ENCODE measurements at regions not wholly inside any gene's neighbourhood (a gene's known extent, or its start where the extent isn't known, plus 50 kb on each side); places are given as distances from the start of the nearest gene placed in this dataset.

- Mint-ChIP-seq H3K36me3 (ENCODE audit: low read depth) (no peaks in the 10 kb centered on the region), H3K4me1 (no peaks in the 10 kb centered on the region), H3K4me3 (no peak overlapping the region), H3K27ac (no peak overlapping the region), H3K27me3 (peaks cover 14% of the 10 kb centered on the region), H3K9me3 (ENCODE audit: low read depth) (peaks cover 2% of the 10 kb centered on the region)
- ATAC-seq (no peak), DNase-seq (no peak)
- POLR2A ChIA-PET, result no interaction called here
- CTCF ChIA-PET, result interaction anchor here (1.8 kb wide), 1 partner anchor 9 kb away, joined by 6 read pairs; no protein-coding TSS in a partner anchor
- intact Hi-C loops (cut with DNase I, micrococcal nuclease), result no loop called here
These were observed 179.3 kb downstream of the GALC start for GRCh38 chr14:87813686-87814085.

DNA sequence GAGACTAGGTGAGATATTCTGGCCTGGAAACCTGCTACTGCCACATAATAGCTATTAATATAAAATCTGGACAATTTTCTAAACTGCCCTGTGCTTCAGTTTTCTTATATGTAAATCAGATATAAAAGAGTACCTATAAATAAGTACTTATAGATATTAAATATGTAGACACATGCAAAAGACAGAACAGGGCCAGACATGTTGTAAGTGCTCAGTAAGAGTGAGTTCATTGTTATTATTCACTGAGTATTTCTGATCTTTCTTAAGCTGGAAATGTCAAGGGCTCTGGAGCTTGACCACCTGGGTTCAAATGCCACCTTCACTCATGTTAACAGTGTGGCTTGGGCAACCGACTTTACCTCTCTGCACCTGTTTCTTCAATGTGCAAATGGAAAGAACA is 179.8 kb downstream of the GALC start:
- no peaks in the 10 kb centered on the region for H3K4me1 Mint-ChIP-seq
- ChIA-PET POLR2A (no interaction called here), CTCF (interaction anchor here (1.8 kb wide), 1 partner anchor 8 kb away, joined by 6 read pairs; no protein-coding TSS in a partner anchor)
- intact Hi-C loops (cut with DNase I, micrococcal nuclease), result no loop called here
- H3K9me3 Mint-ChIP-seq (ENCODE audit: low read depth), result peaks cover 2% of the 10 kb centered on the region
- H3K27ac Mint-ChIP-seq, result no peak overlapping the region
- no peaks in the 10 kb centered on the region for H3K36me3 Mint-ChIP-seq (ENCODE audit: low read depth)
- H3K4me3 Mint-ChIP-seq, result no peak overlapping the region
- DNase-seq (no peak), ATAC-seq (no peak)
- peaks cover 9% of the 10 kb centered on the region for H3K27me3 Mint-ChIP-seq

GRCh38 chr14:87811246-87811645 is 181.7 kb downstream of the GALC start:
- DNase-seq (no peak), ATAC-seq (no peak)
- no peak overlapping the region for H3K27ac Mint-ChIP-seq
- no peaks in the 10 kb centered on the region for H3K36me3 Mint-ChIP-seq (ENCODE audit: low read depth)
- no peaks in the 10 kb centered on the region for H3K4me1 Mint-ChIP-seq
- H3K4me3 Mint-ChIP-seq, result no peak overlapping the region
- CTCF ChIA-PET, result no interaction called here
- intact Hi-C loops (cut with DNase I, micrococcal nuclease), result no loop called here
- POLR2A ChIA-PET, result interaction anchor here (0.6 kb wide), 1 partner anchor 109 kb away, joined by 3 read pairs; no protein-coding TSS in a partner anchor
- peaks cover 6% of the 10 kb centered on the region for H3K27me3 Mint-ChIP-seq
- H3K9me3 Mint-ChIP-seq (ENCODE audit: low read depth), result no peaks in the 10 kb centered on the region

- Mint-ChIP-seq H3K9me3 (ENCODE audit: low read depth) (no peaks in the 10 kb centered on the region), H3K27me3 (peaks cover 6% of the 10 kb centered on the region), H3K36me3 (ENCODE audit: low read depth) (no peaks in the 10 kb centered on the region), H3K27ac (no peak overlapping the region), H3K4me3 (no peak overlapping the region), H3K4me1 (no peaks in the 10 kb centered on the region)
- no peak for DNase-seq
- no peak for ATAC-seq
- POLR2A ChIA-PET, result no interaction called here
- CTCF ChIA-PET, result interaction anchor here (1.1 kb wide), 1 partner anchor 8 kb away, joined by 3 read pairs; no protein-coding TSS in a partner anchor
- intact Hi-C loops (cut with DNase I, micrococcal nuclease), result no loop called here
These were observed 182.3 kb downstream of the GALC start for GRCh38 chr14:87810711-87811110.

DNA sequence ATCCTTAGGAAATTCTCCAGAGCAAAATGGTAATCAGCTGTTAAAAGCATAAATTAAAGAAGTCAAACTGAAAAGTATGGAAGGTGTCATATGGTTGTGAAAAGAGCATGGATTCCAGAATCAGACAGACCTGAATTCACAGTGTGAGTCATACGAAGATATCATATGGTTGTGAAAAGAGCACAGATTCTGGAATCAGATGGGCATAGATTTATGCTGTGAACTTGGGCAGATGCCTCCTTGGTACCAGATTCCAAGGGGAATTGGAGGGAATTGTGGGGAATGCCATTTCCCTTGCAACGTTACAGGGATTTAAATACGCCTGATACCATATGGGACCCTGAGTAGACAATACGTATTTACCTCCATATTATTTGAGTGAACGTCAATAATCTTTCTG is 183.7 kb downstream of the GALC start:
- ATAC-seq (no peak), DNase-seq (no peak)
- ChIA-PET CTCF (interaction anchor here (0.6 kb wide), 1 partner anchor 203 kb away, joined by 3 read pairs; no protein-coding TSS in a partner anchor), POLR2A (no interaction called here)
- intact Hi-C loops (cut with DNase I, micrococcal nuclease), result no loop called here
- Mint-ChIP-seq H3K27ac (no peak overlapping the region), H3K9me3 (ENCODE audit: low read depth) (no peaks in the 10 kb centered on the region), H3K4me3 (no peak overlapping the region), H3K36me3 (ENCODE audit: low read depth) (no peaks in the 10 kb centered on the region), H3K27me3 (peaks cover 2% of the 10 kb centered on the region), H3K4me1 (no peaks in the 10 kb centered on the region)

DNA sequence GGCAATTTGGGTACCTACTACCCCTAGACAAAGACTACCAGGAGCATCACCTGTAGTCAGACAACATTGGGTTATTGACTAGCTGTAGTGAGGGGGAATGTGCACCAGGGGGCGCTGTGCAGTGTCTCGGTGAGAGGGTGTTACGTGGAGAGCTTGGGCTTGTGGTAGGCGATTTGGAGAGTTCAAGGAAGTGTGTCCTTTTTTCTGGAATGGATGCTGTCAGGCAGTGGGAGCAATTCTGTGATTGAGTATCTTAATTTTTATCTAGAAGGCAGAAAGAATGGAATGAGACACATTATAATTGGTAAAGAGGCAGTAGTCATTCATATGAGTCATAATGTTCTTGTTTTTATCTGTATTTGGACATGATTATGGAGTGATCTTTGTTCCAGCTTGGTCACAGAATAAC is 187.7 kb downstream of the GALC start:
- ChIA-PET CTCF (interaction anchor here (0.7 to 4.7 kb wide), 12 partner anchors 8 to 93 kb away, joined by 3 to 68 read pairs (median 4); no protein-coding TSS in a partner anchor), POLR2A (no interaction called here)
- H3K36me3 Mint-ChIP-seq (ENCODE audit: low read depth), result no peaks in the 10 kb centered on the region
- DNase-seq, result peak; percentile 77
- peak; percentile 72 for ATAC-seq
- no peak overlapping the region for H3K4me3 Mint-ChIP-seq
- no peaks in the 10 kb centered on the region for H3K9me3 Mint-ChIP-seq (ENCODE audit: low read depth)
- no peak overlapping the region for H3K27ac Mint-ChIP-seq
- H3K27me3 Mint-ChIP-seq, result peaks cover 7% of the 10 kb centered on the region
- intact Hi-C loops (cut with DNase I, micrococcal nuclease), result loop anchor here (1.0 kb wide), 1 partner anchor 91 kb away; no protein-coding TSS in a partner anchor
- H3K4me1 Mint-ChIP-seq, result no peaks in the 10 kb centered on the region

DNA sequence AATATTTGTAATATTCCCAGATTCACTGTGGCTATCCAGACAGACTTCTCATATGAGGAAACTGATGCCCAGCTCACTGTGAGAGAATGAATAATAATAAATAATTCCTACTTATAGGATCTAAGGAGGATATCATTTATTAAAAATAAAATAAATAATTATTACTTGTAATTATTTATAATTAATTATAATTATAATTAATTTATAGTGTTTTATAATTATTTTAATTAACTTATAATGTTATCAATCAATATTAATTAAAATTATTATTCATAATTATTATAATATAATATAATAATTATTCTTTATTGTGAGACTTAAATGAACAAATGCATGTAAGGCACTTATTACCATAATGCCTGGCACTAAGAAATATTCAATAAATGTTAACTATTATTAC is 192.8 kb downstream of the GALC start:
- H3K9me3 Mint-ChIP-seq (ENCODE audit: low read depth), result no peaks in the 10 kb centered on the region
- ATAC-seq (no peak), DNase-seq (no peak)
- no peak overlapping the region for H3K27ac Mint-ChIP-seq
- peaks cover 11% of the 10 kb centered on the region for H3K27me3 Mint-ChIP-seq
- H3K4me3 Mint-ChIP-seq, result no peak overlapping the region
- ChIA-PET CTCF (interaction anchor here (2.0 kb wide), 1 partner anchor 368 kb away, joined by 4 read pairs; no protein-coding TSS in a partner anchor), POLR2A (no interaction called here)
- H3K4me1 Mint-ChIP-seq, result no peaks in the 10 kb centered on the region
- intact Hi-C loops (cut with DNase I, micrococcal nuclease), result no loop called here
- no peaks in the 10 kb centered on the region for H3K36me3 Mint-ChIP-seq (ENCODE audit: low read depth)

DNA sequence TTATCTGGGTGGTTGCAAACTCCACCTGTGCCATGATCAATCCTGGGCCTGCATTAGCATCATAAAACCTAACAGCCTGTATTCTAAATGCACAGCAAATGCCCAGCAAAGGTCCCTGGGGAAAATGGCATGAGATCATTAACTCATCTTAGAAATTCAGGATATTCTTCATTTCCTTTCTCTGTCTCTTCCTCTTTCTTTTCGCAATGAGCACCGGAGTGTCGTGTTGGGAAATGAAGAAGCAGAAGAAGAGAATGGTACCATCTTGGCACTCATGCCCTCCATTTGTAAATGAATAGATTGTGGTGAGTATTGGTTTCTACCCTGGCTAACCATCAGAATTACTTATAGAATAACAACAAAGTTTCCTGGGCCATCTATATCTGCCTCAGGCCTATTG is 193.6 kb downstream of the GALC start:
- Mint-ChIP-seq H3K27ac (no peak overlapping the region), H3K9me3 (ENCODE audit: low read depth) (no peaks in the 10 kb centered on the region), H3K4me1 (no peaks in the 10 kb centered on the region), H3K36me3 (ENCODE audit: low read depth) (no peaks in the 10 kb centered on the region), H3K27me3 (peaks cover 11% of the 10 kb centered on the region), H3K4me3 (no peak overlapping the region)
- no peak for ATAC-seq
- intact Hi-C loops (cut with DNase I, micrococcal nuclease), result no loop called here
- POLR2A ChIA-PET, result no interaction called here
- DNase-seq, result no peak
- CTCF ChIA-PET, result interaction anchor here (2.0 kb wide), 1 partner anchor 369 kb away, joined by 4 read pairs; no protein-coding TSS in a partner anchor

GRCh38 chr14:87797001-87797400 is 196.0 kb downstream of the GALC start:
- Mint-ChIP-seq H3K27ac (no peak overlapping the region), H3K27me3 (peaks cover 9% of the 10 kb centered on the region), H3K9me3 (ENCODE audit: low read depth) (no peaks in the 10 kb centered on the region), H3K36me3 (ENCODE audit: low read depth) (no peaks in the 10 kb centered on the region), H3K4me1 (no peaks in the 10 kb centered on the region), H3K4me3 (no peak overlapping the region)
- intact Hi-C loops (cut with DNase I, micrococcal nuclease), result no loop called here
- ChIA-PET CTCF (interaction anchor here (0.8 to 1.2 kb wide), 2 partner anchors 12 to 99 kb away, joined by 3 read pairs; no protein-coding TSS in a partner anchor), POLR2A (no interaction called here)
- no peak for ATAC-seq
- no peak for DNase-seq

DNA sequence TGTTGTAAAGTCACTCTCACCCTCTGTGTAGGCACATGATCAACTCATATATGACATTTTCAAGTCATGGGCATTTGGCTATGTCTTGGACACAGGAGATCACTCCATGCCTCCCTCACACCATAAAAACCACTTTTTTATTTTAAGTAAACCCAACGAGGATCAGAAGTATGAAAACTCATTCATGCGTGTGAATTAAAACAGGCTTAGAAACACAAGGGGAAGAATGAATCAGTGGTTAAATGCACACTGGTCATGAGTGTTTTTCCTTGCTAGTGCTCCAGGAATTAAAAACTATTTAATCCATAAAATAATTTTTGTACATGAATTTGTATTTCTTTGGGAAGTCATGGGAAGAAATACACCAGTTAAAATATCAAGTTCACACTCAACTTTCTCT is 198.4 kb downstream of the GALC start:
- H3K36me3 Mint-ChIP-seq (ENCODE audit: low read depth), result no peaks in the 10 kb centered on the region

DNA sequence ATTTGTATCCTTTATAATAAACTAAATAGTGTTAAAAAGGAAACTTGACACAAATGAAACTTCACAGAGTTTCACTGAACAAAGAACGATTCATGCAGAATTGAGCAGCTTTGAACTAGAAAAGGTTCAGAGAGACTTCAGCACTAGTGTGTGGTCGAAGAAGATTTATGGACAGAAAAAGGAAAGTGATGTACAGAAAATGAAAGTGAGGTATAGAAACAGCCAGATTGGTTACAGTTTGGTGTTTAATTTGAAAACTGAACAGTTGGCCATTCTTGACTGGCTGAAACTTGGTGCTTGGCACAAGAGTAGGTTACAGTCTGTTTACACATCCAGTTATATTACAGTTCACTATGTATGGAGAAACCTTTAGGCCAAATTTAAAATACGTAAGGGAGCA is 207.1 kb downstream of the GALC start:
- H3K27ac Mint-ChIP-seq, result no peak overlapping the region
- H3K4me3 Mint-ChIP-seq, result no peak overlapping the region
- no peaks in the 10 kb centered on the region for H3K9me3 Mint-ChIP-seq (ENCODE audit: low read depth)
- ATAC-seq, result no peak
- H3K36me3 Mint-ChIP-seq (ENCODE audit: low read depth), result no peaks in the 10 kb centered on the region
- intact Hi-C loops (cut with DNase I, micrococcal nuclease), result no loop called here
- H3K27me3 Mint-ChIP-seq, result no peaks in the 10 kb centered on the region
- no peak for DNase-seq
- no peaks in the 10 kb centered on the region for H3K4me1 Mint-ChIP-seq
- ChIA-PET POLR2A (no interaction called here), CTCF (no interaction called here)

More for the DNA sequence above, 198.4 kb downstream of the GALC start:
- POLR2A ChIA-PET, result no interaction called here
- Mint-ChIP-seq H3K9me3 (ENCODE audit: low read depth) (no peaks in the 10 kb centered on the region), H3K4me3 (no peak overlapping the region), H3K4me1 (no peaks in the 10 kb centered on the region), H3K27me3 (peaks cover 4% of the 10 kb centered on the region), H3K27ac (no peak overlapping the region)
- no peak for ATAC-seq
- DNase-seq, result no peak
- intact Hi-C loops (cut with DNase I, micrococcal nuclease), result no loop called here
- CTCF ChIA-PET, result no interaction called here

GRCh38 chr14:87784386-87784785 is 208.6 kb downstream of the GALC start:
- DNase-seq (no peak), ATAC-seq (no peak)
- Mint-ChIP-seq H3K36me3 (ENCODE audit: low read depth) (no peaks in the 10 kb centered on the region), H3K9me3 (ENCODE audit: low read depth) (no peaks in the 10 kb centered on the region), H3K4me3 (no peak overlapping the region), H3K27ac (no peak overlapping the region), H3K4me1 (no peaks in the 10 kb centered on the region), H3K27me3 (no peaks in the 10 kb centered on the region)
- intact Hi-C loops (cut with DNase I, micrococcal nuclease), result no loop called here
- ChIA-PET CTCF (interaction anchor here (0.9 kb wide), 1 partner anchor 13 kb away, joined by 3 read pairs; no protein-coding TSS in a partner anchor), POLR2A (no interaction called here)
